Chondrocyte (in vitro differentiated cells): ENCODE measurements at regions not wholly inside any gene's neighbourhood (a gene's known extent, or its start where the extent isn't known, plus 50 kb on each side); places are given as distances from the start of the nearest gene placed in this dataset.

Experiments
- DNase-seq: peaks from one replicate; pipeline ENCODE4 v3.0.0; 2021; ENCODE audit warnings: mixed read lengths, low spot score
- H3K27ac Mint-ChIP-seq: one replicate; pipeline ENCODE4 v1.8.0; 2021; ENCODE audit warnings: mild to moderate bottlenecking, moderate library complexity, mixed read lengths; ENCODE audit not compliant: unreplicated experiment
- H3K27me3 Mint-ChIP-seq: 2 replicates; pipeline ENCODE4 v1.8.0; 2021; ENCODE audit warnings: low read depth, mixed read lengths
- H3K36me3 Mint-ChIP-seq: 2 replicates; pipeline ENCODE4 v1.8.0; 2021; ENCODE audit warnings: low read depth, mixed read lengths
- H3K4me1 Mint-ChIP-seq: 2 replicates; pipeline ENCODE4 v1.8.0; 2021; ENCODE audit warnings: low read depth, mild to moderate bottlenecking, mixed read lengths
- H3K4me3 Mint-ChIP-seq: one replicate; pipeline ENCODE4 v1.8.0; 2021; ENCODE audit warnings: mild to moderate bottlenecking, moderate library complexity, mixed read lengths; ENCODE audit not compliant: unreplicated experiment
- H3K9me3 Mint-ChIP-seq: 2 replicates; pipeline ENCODE4 v1.8.0; 2021; ENCODE audit warnings: low read depth, mixed read lengths
- TF ChIP-seq, protein P1 (sequence below): fragments of 200-600 bp; sonication (generic); IDR thresholded peaks from 2 replicates; pipeline ENCODE4 v1.5.0; 2021; ENCODE audit warnings: antibody characterized with exemption, mild to moderate bottlenecking, moderate library complexity

DNA sequence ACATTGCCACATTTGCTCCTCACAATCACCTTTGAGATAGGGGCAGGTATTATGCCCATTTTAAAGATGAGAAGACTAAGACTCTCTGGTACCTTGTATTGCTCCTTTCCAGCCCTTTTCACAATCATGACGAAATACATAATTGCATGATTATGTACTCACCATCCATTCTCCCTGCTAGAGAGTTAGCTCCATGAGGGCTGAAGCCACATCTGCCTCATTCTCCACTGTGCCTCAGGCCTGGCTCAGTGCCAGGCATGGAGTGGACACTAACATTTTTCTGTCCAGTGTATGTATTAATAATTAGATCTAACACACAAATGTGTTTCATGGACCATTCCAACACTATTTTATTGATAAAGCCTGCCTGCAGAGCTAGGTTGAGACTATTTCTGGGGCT, 191.4 kb downstream of the MINAR1 start:
- H3K9me3 Mint-ChIP-seq: no peaks in the 10 kb centered on the region

DNA sequence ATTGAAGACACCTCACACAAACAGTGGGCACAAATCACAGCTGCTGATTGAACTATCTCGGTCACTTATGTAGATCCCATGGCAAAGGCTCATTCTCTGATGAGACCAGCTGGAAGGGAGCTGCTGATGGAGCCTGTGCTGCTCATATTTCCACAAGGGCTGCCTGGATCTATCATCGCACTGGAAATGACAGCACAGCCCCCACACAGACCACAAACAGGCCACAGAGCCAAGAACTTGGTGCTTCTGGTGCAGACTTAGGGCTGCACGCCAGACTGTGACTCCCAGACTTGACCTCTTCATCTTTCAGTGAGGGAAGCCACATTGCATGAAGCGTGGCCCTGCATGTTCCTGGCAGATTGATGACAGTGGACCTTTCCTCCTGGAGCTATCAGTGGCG, 197.6 kb downstream of the MINAR1 start:
- TF ChIP-seq, protein P1, sequence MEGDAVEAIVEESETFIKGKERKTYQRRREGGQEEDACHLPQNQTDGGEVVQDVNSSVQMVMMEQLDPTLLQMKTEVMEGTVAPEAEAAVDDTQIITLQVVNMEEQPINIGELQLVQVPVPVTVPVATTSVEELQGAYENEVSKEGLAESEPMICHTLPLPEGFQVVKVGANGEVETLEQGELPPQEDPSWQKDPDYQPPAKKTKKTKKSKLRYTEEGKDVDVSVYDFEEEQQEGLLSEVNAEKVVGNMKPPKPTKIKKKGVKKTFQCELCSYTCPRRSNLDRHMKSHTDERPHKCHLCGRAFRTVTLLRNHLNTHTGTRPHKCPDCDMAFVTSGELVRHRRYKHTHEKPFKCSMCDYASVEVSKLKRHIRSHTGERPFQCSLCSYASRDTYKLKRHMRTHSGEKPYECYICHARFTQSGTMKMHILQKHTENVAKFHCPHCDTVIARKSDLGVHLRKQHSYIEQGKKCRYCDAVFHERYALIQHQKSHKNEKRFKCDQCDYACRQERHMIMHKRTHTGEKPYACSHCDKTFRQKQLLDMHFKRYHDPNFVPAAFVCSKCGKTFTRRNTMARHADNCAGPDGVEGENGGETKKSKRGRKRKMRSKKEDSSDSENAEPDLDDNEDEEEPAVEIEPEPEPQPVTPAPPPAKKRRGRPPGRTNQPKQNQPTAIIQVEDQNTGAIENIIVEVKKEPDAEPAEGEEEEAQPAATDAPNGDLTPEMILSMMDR: no peak
- Mint-ChIP-seq H3K27me3 (peaks cover 18% of the 10 kb centered on the region), H3K4me1 (no peaks in the 10 kb centered on the region), H3K9me3 (peaks cover 13% of the 10 kb centered on the region), H3K4me3 (no peak overlapping the region), H3K27ac (no peak overlapping the region), H3K36me3 (peaks cover 2% of the 10 kb centered on the region)
- no peak for DNase-seq

More for the DNA sequence above, 191.4 kb downstream of the MINAR1 start:
- Mint-ChIP-seq H3K36me3 (peaks cover 3% of the 10 kb centered on the region), H3K4me3 (no peak overlapping the region), H3K27me3 (peaks cover 46% of the 10 kb centered on the region), H3K27ac (no peak overlapping the region), H3K4me1 (no peaks in the 10 kb centered on the region)
- TF ChIP-seq, protein P1: no peak
- DNase-seq: no peak

DNA sequence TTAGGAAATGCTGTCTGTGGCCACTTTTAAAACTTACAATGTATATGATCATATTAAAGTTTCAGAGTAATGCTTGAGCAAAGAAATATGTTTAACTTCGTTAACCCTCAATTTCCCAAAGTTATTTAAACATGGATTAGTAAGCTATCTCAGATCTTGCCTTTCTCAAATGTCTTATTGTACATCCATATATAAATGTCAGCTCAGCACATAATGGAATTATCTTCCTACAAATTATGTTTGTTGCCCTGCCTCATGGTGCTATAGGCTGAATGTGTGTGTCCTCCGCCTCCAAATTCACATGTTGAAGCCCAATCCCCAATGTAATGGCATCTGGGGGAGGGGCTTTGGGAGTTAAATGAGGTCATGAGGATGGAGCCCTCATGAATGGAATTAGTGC, 200.3 kb downstream of the MINAR1 start:
- Mint-ChIP-seq H3K4me1 (peaks cover 7% of the 10 kb centered on the region), H3K9me3 (peaks cover 13% of the 10 kb centered on the region), H3K36me3 (no peaks in the 10 kb centered on the region), H3K27me3 (peaks cover 7% of the 10 kb centered on the region), H3K4me3 (no peak overlapping the region), H3K27ac (no peak overlapping the region)
- TF ChIP-seq, protein P1: no peak
- DNase-seq: no peak

DNA sequence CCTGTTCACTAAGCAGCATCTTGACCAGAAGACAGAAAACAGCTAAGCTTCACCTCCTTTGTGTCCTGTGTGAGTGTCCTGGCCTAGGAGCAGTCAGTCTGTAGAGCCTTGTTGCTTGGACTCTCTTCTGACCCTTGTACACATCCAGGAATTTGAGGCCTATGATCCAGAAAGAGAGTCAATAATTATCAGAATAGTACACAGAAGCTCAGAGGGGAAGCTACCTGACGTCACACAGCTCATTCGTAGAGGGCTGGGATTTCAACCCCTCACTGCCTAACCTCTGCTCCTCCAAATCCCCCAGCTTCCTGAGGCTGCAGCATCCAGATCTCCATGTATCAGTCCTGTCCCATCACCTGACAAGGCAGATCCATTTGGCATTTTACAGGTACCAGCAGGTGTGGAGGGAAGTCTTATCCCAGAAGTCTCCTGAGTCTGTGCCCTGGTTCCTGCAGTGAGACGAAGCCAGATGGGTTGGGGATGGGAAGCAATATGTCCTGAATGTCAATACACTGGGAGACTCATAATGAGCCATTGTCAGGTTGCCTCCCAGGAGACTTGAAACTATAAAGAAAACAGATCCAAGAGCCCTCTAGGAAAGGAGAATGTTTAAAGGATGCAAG, 203.1 kb downstream of the MINAR1 start:
- peaks cover 13% of the 10 kb centered on the region for H3K9me3 Mint-ChIP-seq
- H3K4me3 Mint-ChIP-seq: no peak overlapping the region
- TF ChIP-seq, protein P1: no peak
- peaks cover 16% of the 10 kb centered on the region for H3K4me1 Mint-ChIP-seq
- peaks cover 4% of the 10 kb centered on the region for H3K27me3 Mint-ChIP-seq
- H3K36me3 Mint-ChIP-seq: no peaks in the 10 kb centered on the region
- no peak overlapping the region for H3K27ac Mint-ChIP-seq
- DNase-seq: no peak

DNA sequence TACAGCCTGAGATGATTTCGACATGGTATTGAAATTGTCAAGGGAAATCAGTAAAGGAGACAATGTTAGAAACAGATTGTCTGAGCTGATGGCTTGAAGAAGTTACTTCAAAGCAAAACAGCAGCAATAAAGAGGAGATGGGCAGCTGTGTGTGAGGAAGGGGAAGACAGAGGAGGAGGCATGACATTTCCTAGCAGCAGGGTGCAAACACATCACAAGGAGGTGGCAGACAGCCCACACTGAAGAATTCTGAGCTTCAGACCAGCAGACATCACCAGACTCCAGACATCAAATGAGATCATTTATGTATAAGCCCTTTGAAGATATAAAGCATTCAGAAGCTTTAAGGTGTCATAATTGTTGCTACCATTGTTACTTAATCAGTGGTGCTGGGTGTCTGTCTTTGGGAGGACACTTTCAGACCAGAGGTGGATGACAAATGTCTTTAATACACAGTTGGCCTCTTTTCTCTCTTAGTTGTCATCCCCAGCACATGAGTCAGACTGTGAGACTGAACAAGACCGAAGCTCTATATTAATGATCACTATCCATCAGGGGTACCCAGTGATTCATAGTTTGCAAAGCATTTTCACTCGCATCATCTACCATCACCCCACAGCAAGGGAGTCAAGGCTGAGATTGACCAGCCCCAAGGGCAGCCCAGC, 203.9 kb downstream of the MINAR1 start:
- no peak for DNase-seq
- Mint-ChIP-seq H3K27me3 (no peaks in the 10 kb centered on the region), H3K9me3 (peaks cover 8% of the 10 kb centered on the region), H3K27ac (no peak overlapping the region), H3K4me3 (no peak overlapping the region), H3K4me1 (peaks cover 21% of the 10 kb centered on the region), H3K36me3 (no peaks in the 10 kb centered on the region)
- TF ChIP-seq, protein P1: no peak
